HCT116 (cell line): ENCODE measurements at regions not wholly inside any gene's neighbourhood (a gene's known extent, or its start where the extent isn't known, plus 50 kb on each side); places are given as distances from the start of the nearest gene placed in this dataset.

ENCODE experiments used
- ATAC-seq: fragments of 200-7000 bp; cut with Tn5 transposase; 2 replicates; pipeline ENCODE4 v1.9.1; 2020; ENCODE audit warnings: mild to moderate bottlenecking, moderate library complexity
- BruUV-seq: library from RNA; stranded (reverse); fragments of 400-500 nt; replicated peaks from 2 replicates; lab custom pipeline; 2021; lab: Mats Ljungman, UMichigan
- CTCF ChIA-PET: fragments of 300-600 bp; sonication (Branson Sonifier 250); formaldehyde crosslinking; loops from one replicate; lab custom pipeline; 2021; ENCODE audit warnings: antibody characterized with exemption; lab: Charles Lee
- POLR2A ChIA-PET: fragments of 300-600, 350-600 bp; sonication (Branson Sonifier 250); formaldehyde crosslinking; loops from one replicate; lab custom pipeline; 2021; ENCODE audit warnings: antibody characterized with exemption; lab: Charles Lee
- RAD21 ChIA-PET, 2 experiments: fragments of 300-600 bp; sonication (Branson Sonifier 250); formaldehyde crosslinking; loops; one replicate each; lab custom pipeline; 2023; ENCODE audit warnings: low total read pairs in 2 of 2; ENCODE audit not compliant: uncharacterized antibody in 2 of 2, unreplicated experiment in 2 of 2, low non-redundant PET in 1 of 2; lab: Charles Lee
- DNase-seq: peaks from one replicate; pipeline ENCODE4 v3.0.0-alpha.2; 2010; ENCODE audit warnings: low read depth, low spot score
- H2AFZ ChIP-seq: fragments of 200-600 bp; shearing (Covaris generic), sonication (generic); 2 replicates; pipeline ENCODE4 v1.6.1; 2017; ENCODE audit warnings: low read depth, mixed run types, mixed read lengths, antibody characterized with exemption, low read length; ENCODE audit not compliant: poor library complexity, severe bottlenecking
- H3K27ac ChIP-seq: 2 replicates; pipeline ENCODE4 v1.5.1; 2012; ENCODE audit warnings: low read depth, low read length
- H3K27me3 ChIP-seq: fragments of 200-600 bp; sonication (generic); 2 replicates; pipeline ENCODE4 v1.6.1; 2016; ENCODE audit warnings: mixed run types, low read length, mixed read lengths; ENCODE audit not compliant: insufficient read depth
- H3K36me3 ChIP-seq, 2 experiments: fragments of 200-500 bp in 1 of 2; fragments of 200-600 bp in 1 of 2; sonication (Bioruptor generic) in 1 of 2; sonication (generic) in 1 of 2; 2 replicates each; pipeline versions ENCODE4 v1.5.1 to v1.6.1; 2014 to 2016; ENCODE audit warnings: low read length in 2 of 2, inconsistent platforms in 1 of 2, mixed read lengths in 1 of 2, mixed run types in 1 of 2; ENCODE audit not compliant: insufficient read depth in 2 of 2, control insufficient read depth in 1 of 2
- H3K4me1 ChIP-seq, 2 experiments: fragments of 200-600 bp in 1 of 2; sonication (generic) in 1 of 2; 2 replicates each; pipeline versions ENCODE4 v1.5.1 to v1.6.1; 2012 to 2017; ENCODE audit warnings: low read length in 2 of 2, inconsistent platforms in 1 of 2, mild to moderate bottlenecking in 1 of 2, mixed read lengths in 1 of 2, mixed run types in 1 of 2, moderate library complexity in 1 of 2; ENCODE audit not compliant: insufficient read depth in 2 of 2, control insufficient read depth in 1 of 2
- H3K4me2 ChIP-seq: fragments of 200-600 bp; sonication (generic); 2 replicates; pipeline ENCODE4 v1.6.1; 2017; ENCODE audit warnings: mixed run types, low read length, mixed read lengths
- H3K4me3 ChIP-seq, 2 experiments: fragments of 200-600 bp in 1 of 2; sonication (generic) in 1 of 2; replicated peaks in 1 of 2; 2 replicates each; pipeline ENCODE4 v1.5.1; 2011 to 2016; ENCODE audit warnings: low read length in 2 of 2, control low read depth in 1 of 2, low read depth in 1 of 2, mild to moderate bottlenecking in 1 of 2, mixed read lengths in 1 of 2, mixed run types in 1 of 2
- H3K79me2 ChIP-seq: fragments of 200-600 bp; sonication (generic); 2 replicates; pipeline ENCODE4 v1.6.1; 2017; ENCODE audit warnings: mild to moderate bottlenecking, mixed run types, low read length, moderate library complexity, mixed read lengths; ENCODE audit not compliant: insufficient read depth
- H3K9ac ChIP-seq: fragments of 200-600 bp; sonication (generic); 2 replicates; pipeline ENCODE4 v1.6.1; 2016; ENCODE audit warnings: low read length, mixed read lengths
- H3K9me2 ChIP-seq: fragments of 200-600 bp; sonication (generic), shearing (Covaris generic); 2 replicates; pipeline ENCODE4 v1.6.1; 2017; ENCODE audit warnings: mixed run types, mild to moderate bottlenecking, moderate library complexity; ENCODE audit not compliant: insufficient read depth
- H3K9me3 ChIP-seq, 2 experiments: fragments of 200-500 bp in 1 of 2; fragments of 200-600 bp in 1 of 2; sonication (Bioruptor generic) in 1 of 2; sonication (generic) in 1 of 2; 2 replicates each; pipeline ENCODE4 v1.6.1; 2014 to 2017; ENCODE audit warnings: low read length in 2 of 2, mixed read lengths in 2 of 2, inconsistent platforms in 1 of 2, low read depth in 1 of 2, mild to moderate bottlenecking in 1 of 2, mixed run types in 1 of 2, moderate library complexity in 1 of 2; ENCODE audit not compliant: control insufficient read depth in 1 of 2, insufficient read depth in 1 of 2
- H4K20me1 ChIP-seq: fragments of 200-600 bp; sonication (generic), shearing (Covaris generic); 2 replicates; pipeline ENCODE4 v1.6.1; 2017; ENCODE audit warnings: mixed run types, mild to moderate bottlenecking, moderate library complexity; ENCODE audit not compliant: insufficient read depth
- CBX3 ChIP-seq: IDR thresholded peaks from 2 replicates; pipeline ENCODE4 v1.6.1; 2012; ENCODE audit warnings: low read depth
- CEBPB ChIP-seq: IDR thresholded peaks from 2 replicates; pipeline ENCODE4 v1.6.1; 2012; ENCODE audit warnings: low read depth
- ELF1 ChIP-seq: IDR thresholded peaks from 2 replicates; pipeline ENCODE4 v1.6.1; 2012; ENCODE audit warnings: low read depth, borderline replicate concordance
- EZH2phosphoT487 ChIP-seq: fragments of 200-600 bp; IDR thresholded peaks from 2 replicates; pipeline ENCODE4 v1.6.1; 2018; ENCODE audit warnings: antibody characterized with exemption, borderline replicate concordance
- FOSL1 ChIP-seq: IDR thresholded peaks from 2 replicates; pipeline ENCODE4 v1.6.1; 2012; ENCODE audit warnings: low read depth
- JUND ChIP-seq: IDR thresholded peaks from 2 replicates; pipeline ENCODE4 v1.6.1; 2012
- POLR2A ChIP-seq: IDR thresholded peaks from 2 replicates; pipeline ENCODE4 v1.7.0; 2011; ENCODE audit warnings: borderline replicate concordance; ENCODE audit not compliant: insufficient read depth, insufficient read length; ENCODE audit errors: extremely low read depth
- RAD21 ChIP-seq: IDR thresholded peaks from 2 replicates; pipeline ENCODE4 v1.6.1; 2012; ENCODE audit warnings: low read depth, mild to moderate bottlenecking
- SIN3A ChIP-seq: IDR thresholded peaks from 2 replicates; pipeline ENCODE4 v1.6.1; 2012; ENCODE audit warnings: low read depth
- SP1 ChIP-seq: IDR thresholded peaks from 2 replicates; pipeline ENCODE4 v1.6.1; 2012; ENCODE audit warnings: low read depth
- SRF ChIP-seq: IDR thresholded peaks from 2 replicates; pipeline ENCODE4 v1.6.1; 2012; ENCODE audit warnings: low read depth
- TCF7L2 ChIP-seq: IDR thresholded peaks from 2 replicates; pipeline ENCODE4 v1.7.0; 2011; ENCODE audit warnings: borderline replicate concordance, inconsistent platforms; ENCODE audit not compliant: insufficient read depth, insufficient read length; ENCODE audit errors: extremely low read depth
- YY1 ChIP-seq: IDR thresholded peaks from 2 replicates; pipeline ENCODE4 v1.6.1; 2011; ENCODE audit warnings: low read length, low read depth, moderate library complexity, mild to moderate bottlenecking; ENCODE audit not compliant: insufficient replicate concordance; ENCODE audit errors: extremely low read depth
- ZFX ChIP-seq: fragments of 450-650 bp; IDR thresholded peaks from 2 replicates; pipeline ENCODE4 v1.6.1; 2017
- ZNF274 ChIP-seq: fragments of 200-500 bp; sonication (Bioruptor generic); IDR thresholded peaks from 2 replicates; pipeline ENCODE4 v1.6.1; 2014; ENCODE audit warnings: mild to moderate bottlenecking, low read depth, low read length, inconsistent platforms
- intact Hi-C: fragments of 100-400 bp; cut with micrococcal nuclease; formaldehyde crosslinking; loops from 2 replicates; pipeline ENCODE4 v1.10.0; 2022
- TF ChIP-seq, protein P1 (sequence below), 3 experiments: fragments of 200-600 bp in 1 of 3; sonication (generic) in 1 of 3; IDR thresholded peaks in 2 of 3; conservative IDR thresholded peaks in 1 of 3; 2 replicates each; pipeline ENCODE4 v1.5.1; 2012 to 2017; ENCODE audit warnings: low read depth in 2 of 3, low read length in 2 of 3, antibody characterized with exemption in 1 of 3, borderline replicate concordance in 1 of 3, control low read depth in 1 of 3, mild to moderate bottlenecking in 1 of 3, mixed read lengths in 1 of 3, mixed run types in 1 of 3, moderate library complexity in 1 of 3; ENCODE audit not compliant: insufficient read depth in 1 of 3
- TF ChIP-seq, protein P2 (sequence below): IDR thresholded peaks from 2 replicates; pipeline ENCODE4 v1.6.1; 2012
- TF ChIP-seq, protein P3 (sequence below): IDR thresholded peaks from 2 replicates; pipeline ENCODE4 v1.6.1; 2012
- TF ChIP-seq, protein P4 (sequence below): IDR thresholded peaks from 2 replicates; pipeline ENCODE4 v1.6.1; 2011; ENCODE audit warnings: mild to moderate bottlenecking, low read length, moderate library complexity; ENCODE audit not compliant: insufficient replicate concordance; ENCODE audit errors: extremely low read depth

DNA sequence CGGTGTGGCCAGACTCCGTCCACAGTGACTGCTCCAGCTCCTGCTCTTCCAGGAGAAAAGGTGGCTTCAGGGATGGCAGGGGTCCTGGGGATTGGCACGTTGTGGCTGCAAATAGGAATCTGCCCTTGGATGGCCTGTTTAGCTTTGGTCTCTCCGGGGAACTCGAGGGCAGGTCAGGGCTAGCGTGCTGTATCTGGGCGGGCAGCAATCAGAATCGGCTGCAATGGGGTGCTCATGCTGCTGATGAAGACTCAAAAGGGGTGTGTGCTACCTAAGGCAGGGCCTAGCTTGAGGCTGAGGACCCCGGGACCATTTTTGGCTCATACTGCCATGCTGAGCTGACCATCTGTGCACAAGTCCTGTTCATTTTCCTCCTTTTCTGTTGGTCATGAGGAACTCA is 51.3 kb downstream of the RGS12 start:
- no peak for ATAC-seq
- H2AFZ ChIP-seq: no peak overlapping the region
- H3K4me1 ChIP-seq: no peaks in the 10 kb centered on the region
- no peaks in the 10 kb centered on the region for H3K79me2 ChIP-seq
- H3K4me3 ChIP-seq: no peak overlapping the region
- BruUV-seq: no TSS peak
- no peak overlapping the region for H3K9ac ChIP-seq
- H3K27ac ChIP-seq: no peak overlapping the region
- RAD21 ChIA-PET: no interaction called here
- POLR2A ChIA-PET: no interaction called here
- no peaks in the 10 kb centered on the region for H3K27me3 ChIP-seq
- no peak overlapping the region for H3K4me2 ChIP-seq
- intact Hi-C loops: loop anchor here (10.0 kb wide), 1 partner anchor 541 kb away; no protein-coding TSS in a partner anchor
- DNase-seq: no peak
- TF ChIP-seq CBX3 (no peak), EZH2phosphoT487 (no peak), SP1 (no peak), JUND (no peak), SIN3A (no peak), ZNF274 (no peak), POLR2A (no peak), CEBPB (no peak), FOSL1 (no peak), TCF7L2 (no peak), RAD21 (no peak), ZFX (no peak), YY1 (no peak), ELF1 (no peak), SRF (no peak)
- TF ChIP-seq, protein P1, sequence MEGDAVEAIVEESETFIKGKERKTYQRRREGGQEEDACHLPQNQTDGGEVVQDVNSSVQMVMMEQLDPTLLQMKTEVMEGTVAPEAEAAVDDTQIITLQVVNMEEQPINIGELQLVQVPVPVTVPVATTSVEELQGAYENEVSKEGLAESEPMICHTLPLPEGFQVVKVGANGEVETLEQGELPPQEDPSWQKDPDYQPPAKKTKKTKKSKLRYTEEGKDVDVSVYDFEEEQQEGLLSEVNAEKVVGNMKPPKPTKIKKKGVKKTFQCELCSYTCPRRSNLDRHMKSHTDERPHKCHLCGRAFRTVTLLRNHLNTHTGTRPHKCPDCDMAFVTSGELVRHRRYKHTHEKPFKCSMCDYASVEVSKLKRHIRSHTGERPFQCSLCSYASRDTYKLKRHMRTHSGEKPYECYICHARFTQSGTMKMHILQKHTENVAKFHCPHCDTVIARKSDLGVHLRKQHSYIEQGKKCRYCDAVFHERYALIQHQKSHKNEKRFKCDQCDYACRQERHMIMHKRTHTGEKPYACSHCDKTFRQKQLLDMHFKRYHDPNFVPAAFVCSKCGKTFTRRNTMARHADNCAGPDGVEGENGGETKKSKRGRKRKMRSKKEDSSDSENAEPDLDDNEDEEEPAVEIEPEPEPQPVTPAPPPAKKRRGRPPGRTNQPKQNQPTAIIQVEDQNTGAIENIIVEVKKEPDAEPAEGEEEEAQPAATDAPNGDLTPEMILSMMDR (IDR thresholded peaks at IDR 0.05 in 2 of 3, conservative IDR thresholded peaks at IDR 0.05 in 1 of 3; ENCODE audit: borderline replicate concordance in 1 of 3, insufficient read depth in 1 of 3, low read depth in 2 of 3, low read length in 2 of 3): no peak
- TF ChIP-seq, protein P2, sequence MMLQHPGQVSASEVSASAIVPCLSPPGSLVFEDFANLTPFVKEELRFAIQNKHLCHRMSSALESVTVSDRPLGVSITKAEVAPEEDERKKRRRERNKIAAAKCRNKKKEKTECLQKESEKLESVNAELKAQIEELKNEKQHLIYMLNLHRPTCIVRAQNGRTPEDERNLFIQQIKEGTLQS: no peak
- TF ChIP-seq, protein P3, sequence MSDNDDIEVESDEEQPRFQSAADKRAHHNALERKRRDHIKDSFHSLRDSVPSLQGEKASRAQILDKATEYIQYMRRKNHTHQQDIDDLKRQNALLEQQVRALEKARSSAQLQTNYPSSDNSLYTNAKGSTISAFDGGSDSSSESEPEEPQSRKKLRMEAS: no peak
- TF ChIP-seq, protein P4, sequence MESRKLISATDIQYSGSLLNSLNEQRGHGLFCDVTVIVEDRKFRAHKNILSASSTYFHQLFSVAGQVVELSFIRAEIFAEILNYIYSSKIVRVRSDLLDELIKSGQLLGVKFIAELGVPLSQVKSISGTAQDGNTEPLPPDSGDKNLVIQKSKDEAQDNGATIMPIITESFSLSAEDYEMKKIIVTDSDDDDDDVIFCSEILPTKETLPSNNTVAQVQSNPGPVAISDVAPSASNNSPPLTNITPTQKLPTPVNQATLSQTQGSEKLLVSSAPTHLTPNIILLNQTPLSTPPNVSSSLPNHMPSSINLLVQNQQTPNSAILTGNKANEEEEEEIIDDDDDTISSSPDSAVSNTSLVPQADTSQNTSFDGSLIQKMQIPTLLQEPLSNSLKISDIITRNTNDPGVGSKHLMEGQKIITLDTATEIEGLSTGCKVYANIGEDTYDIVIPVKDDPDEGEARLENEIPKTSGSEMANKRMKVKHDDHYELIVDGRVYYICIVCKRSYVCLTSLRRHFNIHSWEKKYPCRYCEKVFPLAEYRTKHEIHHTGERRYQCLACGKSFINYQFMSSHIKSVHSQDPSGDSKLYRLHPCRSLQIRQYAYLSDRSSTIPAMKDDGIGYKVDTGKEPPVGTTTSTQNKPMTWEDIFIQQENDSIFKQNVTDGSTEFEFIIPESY: no peak
- no peaks in the 10 kb centered on the region for H3K9me3 ChIP-seq
- no peaks in the 10 kb centered on the region for H4K20me1 ChIP-seq
- no peaks in the 10 kb centered on the region for H3K9me2 ChIP-seq
- CTCF ChIA-PET: no interaction called here
- no peaks in the 10 kb centered on the region for H3K36me3 ChIP-seq
